WTC11 (cell line): ENCODE measurements at regions not wholly inside any gene's neighbourhood (a gene's known extent, or its start where the extent isn't known, plus 50 kb on each side); places are given as distances from the start of the nearest gene placed in this dataset.

Experiments
- ATAC-seq: fragments of 200-7000 bp; cut with Tn5 transposase; 2 replicates; pipeline ENCODE4 v1.10.0; 2021; ENCODE audit warnings: mild to moderate bottlenecking, moderate library complexity
- CTCF ChIA-PET: fragments of 300-600 bp; sonication (Branson Sonifier 250); formaldehyde crosslinking; loops from one replicate; lab custom pipeline; 2021; ENCODE audit warnings: antibody characterized with exemption; lab: Charles Lee
- POLR2A ChIA-PET: fragments of 350-600 bp; sonication (Branson Sonifier 250); formaldehyde crosslinking; loops from one replicate; lab custom pipeline; 2021; ENCODE audit warnings: antibody characterized with exemption; lab: Charles Lee
- DNase-seq: peaks from one replicate; pipeline ENCODE4 v3.0.0; 2021; ENCODE audit warnings: low spot score
- H3K27ac Mint-ChIP-seq: 2 replicates; pipeline ENCODE4 v1.8.0; 2021; ENCODE audit warnings: mixed read lengths
- H3K27me3 Mint-ChIP-seq: 2 replicates; pipeline ENCODE4 v1.8.0; 2021; ENCODE audit warnings: low read depth, mild to moderate bottlenecking, moderate library complexity, mixed read lengths
- H3K36me3 Mint-ChIP-seq: 2 replicates; pipeline ENCODE4 v1.8.0; 2021; ENCODE audit warnings: mixed read lengths
- H3K4me1 Mint-ChIP-seq: 2 replicates; pipeline ENCODE4 v1.8.0; 2022; ENCODE audit warnings: mixed read lengths
- H3K4me3 Mint-ChIP-seq: 2 replicates; pipeline ENCODE4 v1.8.0; 2021; ENCODE audit warnings: mild to moderate bottlenecking, moderate library complexity, mixed read lengths
- H3K9me3 Mint-ChIP-seq: 2 replicates; pipeline ENCODE4 v1.8.0; 2021; ENCODE audit warnings: mixed read lengths
- AR ChIP-seq: fragments of 250-450 bp; sonication (Bioruptor Pico); IDR thresholded peaks from 2 replicates; pipeline ENCODE4 v1.9.0; 2021; ENCODE audit warnings: mild to moderate bottlenecking
- ERG ChIP-seq: fragments of 250-450 bp; sonication (Bioruptor Pico); IDR thresholded peaks from 2 replicates; pipeline ENCODE4 v1.8.0; 2021; ENCODE audit warnings: mild to moderate bottlenecking
- ETV6 ChIP-seq: sonication (generic); formaldehyde crosslinking; IDR thresholded peaks from 2 replicates; pipeline ENCODE4 v1.8.1; 2022; ENCODE audit warnings: mild to moderate bottlenecking, missing genetic modification reagents
- FOXJ3 ChIP-seq: sonication (generic); formaldehyde crosslinking; IDR thresholded peaks from 2 replicates; pipeline ENCODE4 v1.9.0; 2021; ENCODE audit warnings: missing genetic modification reagents, mild to moderate bottlenecking, borderline replicate concordance
- FOXP1 ChIP-seq: sonication (generic); formaldehyde crosslinking; IDR thresholded peaks from 2 replicates; pipeline ENCODE4 v1.8.0; 2022; ENCODE audit warnings: missing genetic modification reagents, mild to moderate bottlenecking, moderate library complexity, borderline replicate concordance
- HMGA2 ChIP-seq: fragments of 250-450 bp; sonication (Bioruptor Pico); IDR thresholded peaks from 2 replicates; pipeline ENCODE4 v1.4.0; 2021; ENCODE audit warnings: mild to moderate bottlenecking, moderate library complexity
- JAZF1 ChIP-seq: fragments of 250-450 bp; sonication (Bioruptor Pico); IDR thresholded peaks from 2 replicates; pipeline ENCODE4 v1.9.0; 2021; ENCODE audit warnings: moderate library complexity, mild to moderate bottlenecking, inconsistent platforms
- JUN ChIP-seq: sonication (generic); formaldehyde crosslinking; IDR thresholded peaks from 2 replicates; pipeline ENCODE4 v1.8.0; 2023; ENCODE audit warnings: mild to moderate bottlenecking, missing genetic modification reagents
- NFE2L1 ChIP-seq: sonication (generic); formaldehyde crosslinking; IDR thresholded peaks from 2 replicates; pipeline ENCODE4 v1.8.1; 2023; ENCODE audit warnings: missing genetic modification reagents
- NR3C1 ChIP-seq: sonication (generic); formaldehyde crosslinking; conservative IDR thresholded peaks from 2 replicates; pipeline ENCODE4 v1.8.1; 2023; ENCODE audit warnings: low read depth, mild to moderate bottlenecking, missing genetic modification reagents
- PRDM15 ChIP-seq: sonication (generic); formaldehyde crosslinking; IDR thresholded peaks from 2 replicates; pipeline ENCODE4 v1.8.0; 2022; ENCODE audit warnings: missing genetic modification reagents
- PREB ChIP-seq: sonication (generic); formaldehyde crosslinking; IDR thresholded peaks from 2 replicates; pipeline ENCODE4 v1.8.1; 2022; ENCODE audit warnings: mild to moderate bottlenecking, missing genetic modification reagents, moderate library complexity, borderline replicate concordance
- RELA ChIP-seq: sonication (generic); formaldehyde crosslinking; IDR thresholded peaks from 2 replicates; pipeline ENCODE4 v1.8.1; 2022; ENCODE audit warnings: missing genetic modification reagents, mild to moderate bottlenecking, borderline replicate concordance
- SMAD4 ChIP-seq: sonication (generic); formaldehyde crosslinking; IDR thresholded peaks from 2 replicates; pipeline ENCODE4 v1.8.0; 2022; ENCODE audit warnings: mild to moderate bottlenecking, missing genetic modification reagents
- ZNF281 ChIP-seq: sonication (generic); formaldehyde crosslinking; IDR thresholded peaks from 2 replicates; pipeline ENCODE4 v1.8.0; 2023; ENCODE audit warnings: mild to moderate bottlenecking, missing genetic modification reagents
- ZNF396 ChIP-seq: fragments of 250-450 bp; sonication (Bioruptor Pico); IDR thresholded peaks from 2 replicates; pipeline ENCODE4 v1.8.0; 2021; ENCODE audit warnings: mild to moderate bottlenecking, moderate library complexity, borderline replicate concordance
- TF ChIP-seq, protein P1 (sequence below): fragments of 250-450 bp; sonication (Bioruptor Pico); IDR thresholded peaks from 2 replicates; pipeline ENCODE4 v1.9.0; 2021; ENCODE audit warnings: moderate library complexity, mild to moderate bottlenecking, inconsistent platforms, borderline replicate concordance
- TF ChIP-seq, protein P2 (sequence below): sonication (generic); formaldehyde crosslinking; IDR thresholded peaks from 2 replicates; pipeline ENCODE4 v1.8.1; 2023; ENCODE audit warnings: mild to moderate bottlenecking, missing genetic modification reagents
- TF ChIP-seq, protein P3 (sequence below): sonication (generic); formaldehyde crosslinking; IDR thresholded peaks from 2 replicates; pipeline ENCODE4 v1.8.1; 2023; ENCODE audit warnings: mild to moderate bottlenecking, missing genetic modification reagents, moderate library complexity

GRCh38 chr7:42625421-42625820, 286.4 kb downstream of the C7orf25 start:
- DNase-seq (no peak), ATAC-seq (no peak)
- CTCF ChIA-PET = interaction anchor here (1.5 kb wide), 1 partner anchor 218 kb away, joined by 3 read pairs; no protein-coding TSS in a partner anchor
- Mint-ChIP-seq H3K36me3 (no peaks in the 10 kb centered on the region), H3K27me3 (no peaks in the 10 kb centered on the region), H3K27ac (no peak overlapping the region), H3K9me3 (peaks cover 3% of the 10 kb centered on the region; the same call in 1 of the 2 replicates)
- POLR2A ChIA-PET = no interaction called here
- TF ChIP-seq JUN (no peak), ETV6 (CRISPR knock-in tag) (no peak), JAZF1 (no peak), PREB (no peak), RELA (CRISPR knock-in tag) (no peak), FOXJ3 (no peak), ZNF396 (CRISPR knock-in tag) (no peak), SMAD4 (CRISPR knock-in tag) (no peak), NFE2L1 (no peak), ERG (CRISPR knock-in tag) (no peak), HMGA2 (CRISPR knock-in tag) (no peak), AR (CRISPR knock-in tag) (no peak), FOXP1 (CRISPR knock-in tag) (no peak), NR3C1 (CRISPR knock-in tag) (no peak)
- TF ChIP-seq, protein P1, sequence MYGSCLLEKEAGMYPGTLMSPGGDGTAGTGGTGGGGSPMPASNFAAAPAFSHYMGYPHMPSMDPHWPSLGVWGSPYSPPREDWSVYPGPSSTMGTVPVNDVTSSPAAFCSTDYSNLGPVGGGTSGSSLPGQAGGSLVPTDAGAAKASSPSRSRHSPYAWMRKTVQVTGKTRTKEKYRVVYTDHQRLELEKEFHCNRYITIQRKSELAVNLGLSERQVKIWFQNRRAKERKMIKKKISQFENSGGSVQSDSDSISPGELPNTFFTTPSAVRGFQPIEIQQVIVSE (CRISPR knock-in tag) = no peak
- TF ChIP-seq, protein P2, sequence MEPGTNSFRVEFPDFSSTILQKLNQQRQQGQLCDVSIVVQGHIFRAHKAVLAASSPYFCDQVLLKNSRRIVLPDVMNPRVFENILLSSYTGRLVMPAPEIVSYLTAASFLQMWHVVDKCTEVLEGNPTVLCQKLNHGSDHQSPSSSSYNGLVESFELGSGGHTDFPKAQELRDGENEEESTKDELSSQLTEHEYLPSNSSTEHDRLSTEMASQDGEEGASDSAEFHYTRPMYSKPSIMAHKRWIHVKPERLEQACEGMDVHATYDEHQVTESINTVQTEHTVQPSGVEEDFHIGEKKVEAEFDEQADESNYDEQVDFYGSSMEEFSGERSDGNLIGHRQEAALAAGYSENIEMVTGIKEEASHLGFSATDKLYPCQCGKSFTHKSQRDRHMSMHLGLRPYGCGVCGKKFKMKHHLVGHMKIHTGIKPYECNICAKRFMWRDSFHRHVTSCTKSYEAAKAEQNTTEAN (CRISPR knock-in tag) = no peak
- TF ChIP-seq, all 79 proteins: peak for 0
- Mint-ChIP-seq H3K4me1 (0 out of 2 replicates have a peak, but pooled peaks cover 5% of the 10 kb centered on the region), H3K4me3 (no peak overlapping the region)

DNA sequence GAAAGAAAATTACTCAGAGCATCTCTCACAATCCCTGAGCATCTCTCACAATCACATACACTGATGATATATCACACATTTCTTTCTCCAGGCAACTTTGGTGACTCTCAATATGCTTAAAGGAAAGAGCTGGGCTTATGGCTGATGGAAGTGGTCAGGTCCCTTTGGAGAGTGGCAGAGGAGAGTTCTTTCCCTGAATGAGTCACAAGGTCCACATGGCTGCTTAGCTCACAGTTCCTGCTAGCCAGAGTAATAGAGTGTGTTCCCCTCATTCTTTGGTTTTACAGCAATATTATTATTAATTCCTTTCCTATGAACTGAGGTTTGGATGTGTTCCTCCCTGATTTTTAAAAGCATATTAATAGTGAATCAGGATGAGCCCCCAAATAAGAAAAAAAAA, 287.4 kb downstream of the C7orf25 start:
- TF ChIP-seq PRDM15 (CRISPR knock-in tag) (no peak), SMAD4 (CRISPR knock-in tag) (no peak), ZNF281 (CRISPR knock-in tag) (no peak)
- TF ChIP-seq, protein P3, sequence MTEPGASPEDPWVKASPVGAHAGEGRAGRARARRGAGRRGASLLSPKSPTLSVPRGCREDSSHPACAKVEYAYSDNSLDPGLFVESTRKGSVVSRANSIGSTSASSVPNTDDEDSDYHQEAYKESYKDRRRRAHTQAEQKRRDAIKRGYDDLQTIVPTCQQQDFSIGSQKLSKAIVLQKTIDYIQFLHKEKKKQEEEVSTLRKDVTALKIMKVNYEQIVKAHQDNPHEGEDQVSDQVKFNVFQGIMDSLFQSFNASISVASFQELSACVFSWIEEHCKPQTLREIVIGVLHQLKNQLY (CRISPR knock-in tag) = no peak
- TF ChIP-seq, all 79 proteins: peak for 0
- Mint-ChIP-seq H3K27me3 (no peaks in the 10 kb centered on the region), H3K9me3 (no peaks in the 10 kb centered on the region), H3K36me3 (no peaks in the 10 kb centered on the region), H3K27ac (no peak overlapping the region), H3K4me3 (no peak overlapping the region), H3K4me1 (0 out of 2 replicates have a peak, but pooled peaks cover 5% of the 10 kb centered on the region)
- ATAC-seq (no peak), DNase-seq (no peak)
- ChIA-PET CTCF (no interaction called here), POLR2A (no interaction called here)
